Renal pelvis (tissue), 1 donor: ENCODE measurements at regions not wholly inside any gene's neighbourhood (a gene's known extent, or its start where the extent isn't known, plus 50 kb on each side); places are given as distances from the start of the nearest gene placed in this dataset.
A peak's percentile ranks its signal among the peaks of the same experiment; 100 is the strongest.

ENCODE experiments used
- DNase-seq: peaks from one replicate; pipeline ENCODE4 v3.0.0-alpha.2; 2013

DNA sequence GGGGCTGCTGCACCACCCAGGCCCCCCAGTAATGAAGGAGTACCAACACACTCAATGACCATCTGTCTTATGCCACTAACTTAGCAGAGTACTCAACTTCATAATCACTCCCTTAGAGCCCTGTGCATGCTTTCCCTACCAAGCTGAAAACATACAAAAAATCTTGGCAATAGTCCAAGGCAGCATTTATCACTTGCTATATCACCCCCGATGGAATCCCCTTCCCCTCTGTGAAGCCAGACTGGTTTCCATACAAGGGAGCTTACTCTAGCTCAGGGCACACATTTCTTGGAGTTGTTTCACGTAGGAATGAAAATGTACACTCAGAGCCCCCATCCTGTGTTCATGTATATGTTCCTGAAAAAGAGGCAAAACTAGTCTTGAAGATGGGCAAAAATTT is 301.3 kb upstream of the TENM4 start:
- DNase-seq: no peak

DNA sequence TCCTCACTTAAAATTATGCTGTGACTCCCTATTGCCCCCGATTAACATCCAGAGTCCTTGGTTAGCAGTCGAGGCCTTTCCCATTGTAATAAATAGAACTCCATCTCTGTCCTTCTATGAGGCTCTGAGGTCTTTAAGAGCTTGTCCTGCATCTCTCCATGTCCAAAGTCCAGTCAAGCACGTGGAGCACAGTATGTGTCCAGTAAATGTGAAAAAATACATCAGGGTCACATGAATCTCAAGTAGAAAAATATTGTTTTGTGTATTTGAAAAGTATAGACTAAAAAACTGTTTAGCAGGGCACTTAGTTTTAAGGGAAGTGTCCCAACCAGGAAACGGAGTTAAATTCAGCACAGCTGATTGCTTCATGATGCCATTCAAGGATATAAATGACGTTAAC is 298.8 kb upstream of the TENM4 start:
- DNase-seq: no peak

DNA sequence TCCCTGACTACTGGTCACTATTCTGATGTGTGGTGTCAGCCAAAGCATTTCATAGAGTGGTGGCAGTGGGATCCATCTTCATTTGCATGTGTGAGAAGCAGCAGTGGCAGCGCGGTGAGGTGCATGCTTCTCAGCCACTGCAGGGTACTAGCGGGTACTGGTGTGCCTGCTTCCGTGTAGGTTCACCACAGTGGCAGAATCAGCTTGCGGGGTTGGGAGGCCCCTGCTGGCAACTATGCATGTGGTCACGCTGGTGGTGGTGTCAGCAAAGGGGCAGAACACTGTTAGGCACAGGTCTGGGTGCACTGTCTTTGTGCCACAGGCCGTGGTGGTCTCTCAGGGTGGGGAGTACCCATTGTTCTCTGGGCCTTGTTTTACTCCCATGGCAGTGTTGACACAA is 286.4 kb upstream of the TENM4 start:
- no peak for DNase-seq

DNA sequence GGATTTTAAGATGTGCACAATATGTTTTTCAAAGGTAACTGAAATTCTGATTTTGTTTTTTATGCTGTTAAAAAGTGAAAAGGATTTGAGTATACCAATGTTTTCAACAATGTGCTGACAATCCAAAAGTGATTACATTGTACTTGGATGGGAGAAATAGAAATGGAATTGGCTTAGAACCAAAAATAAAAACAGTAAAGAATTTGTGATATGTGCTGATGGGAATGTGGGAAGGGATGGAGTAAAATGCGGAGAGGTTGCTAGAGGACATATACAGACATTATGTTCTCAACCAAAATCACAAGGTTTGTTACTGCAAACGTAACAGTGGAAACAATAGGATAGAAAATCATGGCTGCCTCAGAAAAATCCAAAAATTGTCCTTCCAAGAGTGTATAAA is 279.3 kb upstream of the TENM4 start:
- DNase-seq: no peak

DNA sequence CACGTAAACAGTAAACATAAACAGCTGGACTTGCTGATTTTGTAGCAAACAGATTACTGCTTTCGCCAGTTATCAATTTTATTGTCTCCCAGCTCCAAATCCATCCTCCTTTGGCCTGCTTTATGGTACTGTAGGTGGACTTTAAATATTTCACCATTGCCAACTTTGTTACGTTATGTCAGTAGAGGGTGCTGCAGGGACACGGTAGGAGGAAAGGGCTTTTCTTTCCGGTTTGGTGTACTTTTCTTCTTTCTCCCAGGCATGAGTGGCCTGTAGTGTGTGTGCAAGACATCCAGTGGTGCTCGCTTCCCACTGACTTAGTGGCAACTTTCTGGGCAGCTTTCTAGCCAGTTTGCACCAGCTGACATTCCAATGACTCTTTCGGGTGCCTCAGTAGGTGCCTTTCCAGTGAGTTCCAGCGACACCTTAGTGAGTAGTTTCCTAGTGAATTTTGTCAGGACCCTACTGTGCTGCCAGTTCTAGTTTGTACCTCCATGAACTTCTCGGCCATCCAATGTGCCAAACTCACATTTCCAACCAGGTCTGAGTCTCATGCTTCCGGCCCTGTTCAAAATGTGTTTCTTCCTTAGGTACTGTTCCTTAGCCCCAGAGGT is 267.6 kb upstream of the TENM4 start:
- DNase-seq: no peak

DNA sequence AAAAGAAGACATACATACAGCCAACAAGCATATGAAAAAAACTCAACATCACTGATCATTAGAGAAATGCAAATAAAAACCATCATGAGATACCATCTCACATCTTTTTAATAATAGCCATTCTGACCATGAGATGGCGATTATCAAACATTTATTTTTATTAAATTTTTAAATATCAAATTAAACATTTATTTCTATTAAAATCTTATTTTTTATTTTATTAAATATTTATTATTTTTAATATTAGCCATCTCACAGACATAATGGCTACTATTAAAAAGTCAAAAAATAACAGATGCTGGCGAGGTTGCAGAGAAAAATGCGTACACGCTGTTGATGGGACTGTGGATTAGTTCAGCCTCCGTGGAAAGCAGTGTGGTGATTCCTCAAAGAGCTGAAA is 264.8 kb upstream of the TENM4 start:
- DNase-seq: no peak

DNA sequence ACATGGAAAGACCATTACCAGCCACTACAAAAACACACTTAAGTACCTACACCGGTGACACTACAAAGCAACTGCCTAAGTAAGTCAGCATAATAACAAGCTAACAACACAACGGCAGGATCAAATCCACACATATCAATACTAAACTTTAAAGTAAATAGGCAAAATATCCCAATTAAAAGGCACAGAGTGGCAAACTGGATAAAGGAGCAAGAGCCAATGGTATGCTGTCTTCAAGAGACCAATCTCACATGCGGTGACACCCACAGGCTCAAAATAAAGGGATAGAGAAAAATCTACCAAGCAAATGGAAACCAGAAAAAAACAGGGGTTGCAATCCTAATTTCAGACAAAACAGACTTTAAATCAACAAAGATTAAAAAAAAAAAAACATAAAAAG is 261.5 kb upstream of the TENM4 start:
- DNase-seq: no peak

DNA sequence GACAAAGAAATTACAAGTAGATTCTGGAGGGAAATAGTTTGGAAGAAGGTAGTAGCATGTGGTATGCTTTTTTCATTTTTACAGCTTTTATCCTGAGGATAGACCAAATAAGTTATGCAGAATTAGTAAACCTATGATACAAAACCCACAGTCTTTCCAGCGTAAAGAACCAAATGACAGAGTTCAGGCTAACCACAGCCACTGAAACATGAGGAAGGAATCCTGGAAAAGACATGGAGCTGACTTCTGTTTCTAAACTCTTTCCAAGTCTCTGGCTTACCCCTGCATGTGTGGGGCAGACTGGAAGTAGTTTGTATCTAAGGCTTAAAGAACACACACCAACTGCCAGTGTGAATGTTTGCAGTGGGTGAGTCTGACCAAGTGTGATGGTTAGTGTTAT is 258.4 kb upstream of the TENM4 start:
- no peak for DNase-seq

DNA sequence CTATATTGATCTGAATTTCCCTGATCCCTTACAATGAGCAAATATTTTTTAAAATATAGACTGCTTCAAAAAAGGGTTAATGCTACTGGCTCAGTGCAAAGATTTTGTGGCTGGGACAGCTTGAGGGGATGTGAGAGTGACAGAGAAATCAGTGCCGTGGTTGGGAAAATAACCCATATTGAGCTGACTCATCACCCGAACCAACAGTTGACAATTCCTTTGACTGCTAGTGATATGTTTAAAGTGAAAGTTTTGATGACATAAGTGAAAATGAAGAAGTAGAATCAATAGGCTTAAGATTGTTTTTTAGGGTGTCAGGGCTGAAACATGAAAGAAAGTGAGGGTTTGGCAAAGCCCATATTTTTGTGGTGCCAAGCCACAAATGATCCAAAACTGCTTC is 257.1 kb upstream of the TENM4 start:
- no peak for DNase-seq

DNA sequence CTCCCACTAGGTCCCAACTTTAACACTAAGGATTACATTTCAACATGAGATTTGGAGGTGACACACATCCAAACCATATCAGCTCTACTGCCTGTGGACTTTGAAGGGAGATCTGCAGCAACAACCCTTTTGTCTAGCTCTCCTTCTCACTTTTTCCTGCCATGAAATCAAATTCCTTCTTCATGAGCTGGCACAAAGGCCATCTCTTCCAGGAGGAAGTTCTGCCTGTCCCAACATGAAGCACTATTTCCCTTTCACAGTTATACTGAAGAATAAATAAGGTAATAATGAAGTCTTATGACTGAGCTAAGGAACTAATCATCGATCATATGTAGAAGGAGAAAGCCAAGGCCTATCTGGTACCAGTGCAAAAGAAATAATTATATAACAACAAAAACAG is 253.5 kb upstream of the TENM4 start:
- no peak for DNase-seq

DNA sequence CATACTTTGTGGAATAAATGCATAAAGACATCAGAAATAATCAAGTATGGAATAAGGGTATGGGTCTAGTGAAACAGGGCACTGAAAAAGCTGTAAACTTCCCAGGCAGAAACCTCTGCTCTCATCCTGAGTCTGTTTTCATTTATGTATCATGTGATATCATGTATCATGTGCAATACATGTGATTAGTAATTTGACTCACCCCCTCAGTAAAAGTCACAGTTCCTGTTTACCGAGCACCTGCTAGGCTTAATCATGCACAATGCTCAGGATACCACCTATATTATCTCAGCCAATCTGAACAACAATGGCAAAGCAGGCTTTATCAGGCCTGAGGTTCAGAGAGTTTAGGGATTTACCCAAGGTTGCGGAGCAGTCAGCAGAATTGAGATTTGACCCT is 250.6 kb upstream of the TENM4 start:
- DNase-seq: no peak

DNA sequence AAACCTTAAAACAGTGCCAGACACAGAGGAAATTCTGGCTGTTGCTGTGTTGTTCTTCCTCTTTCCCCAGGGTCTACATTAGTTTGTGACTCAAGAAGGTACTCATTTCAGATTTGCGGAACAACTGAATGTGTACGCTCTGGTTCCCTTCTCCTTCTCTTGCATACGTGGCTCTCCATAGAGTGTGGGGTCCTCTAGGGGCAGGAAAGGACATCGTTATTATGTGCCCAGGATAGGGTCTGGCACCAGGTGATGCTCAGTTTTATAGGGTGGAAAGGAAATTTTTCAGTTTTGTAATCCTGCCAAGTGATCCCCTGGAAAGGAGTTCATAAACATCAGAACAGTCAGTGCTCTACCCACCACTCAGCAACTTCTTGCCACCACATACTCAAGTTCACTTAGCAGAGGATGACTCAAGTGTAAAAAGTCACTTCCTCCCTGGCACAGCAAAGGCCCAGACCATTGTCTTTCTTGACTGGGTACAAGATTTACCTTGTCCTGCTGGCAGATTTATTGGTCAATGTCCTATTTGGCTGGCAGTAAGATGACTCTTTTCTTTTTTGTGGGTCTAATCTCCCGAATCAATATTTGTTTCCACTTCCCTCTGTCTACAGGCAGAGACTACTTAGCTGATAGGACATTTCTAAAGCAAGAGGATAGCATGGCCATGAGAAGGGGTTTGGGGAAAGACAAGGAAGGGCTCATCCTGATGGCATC is 246.0 kb upstream of the TENM4 start:
- DNase-seq: no peak

DNA sequence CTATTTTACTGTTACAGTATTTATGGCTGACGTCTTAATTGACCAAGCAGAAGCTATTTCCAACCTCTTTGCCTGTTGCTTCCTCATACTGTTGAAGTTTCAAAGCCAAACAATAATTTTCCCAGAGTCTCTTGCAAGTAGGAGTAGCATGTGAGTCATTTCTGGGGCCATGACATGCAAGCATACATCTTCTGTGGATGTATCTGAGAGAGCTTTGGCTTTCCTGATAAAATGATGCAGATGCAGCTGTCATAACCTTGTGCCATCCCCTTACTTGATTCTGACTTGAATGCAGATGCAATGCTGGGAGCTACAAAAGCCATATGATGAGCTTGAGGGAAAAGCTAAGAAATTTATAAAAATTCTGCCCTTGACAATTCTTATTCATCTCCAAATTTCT is 243.1 kb upstream of the TENM4 start:
- no peak for DNase-seq

DNA sequence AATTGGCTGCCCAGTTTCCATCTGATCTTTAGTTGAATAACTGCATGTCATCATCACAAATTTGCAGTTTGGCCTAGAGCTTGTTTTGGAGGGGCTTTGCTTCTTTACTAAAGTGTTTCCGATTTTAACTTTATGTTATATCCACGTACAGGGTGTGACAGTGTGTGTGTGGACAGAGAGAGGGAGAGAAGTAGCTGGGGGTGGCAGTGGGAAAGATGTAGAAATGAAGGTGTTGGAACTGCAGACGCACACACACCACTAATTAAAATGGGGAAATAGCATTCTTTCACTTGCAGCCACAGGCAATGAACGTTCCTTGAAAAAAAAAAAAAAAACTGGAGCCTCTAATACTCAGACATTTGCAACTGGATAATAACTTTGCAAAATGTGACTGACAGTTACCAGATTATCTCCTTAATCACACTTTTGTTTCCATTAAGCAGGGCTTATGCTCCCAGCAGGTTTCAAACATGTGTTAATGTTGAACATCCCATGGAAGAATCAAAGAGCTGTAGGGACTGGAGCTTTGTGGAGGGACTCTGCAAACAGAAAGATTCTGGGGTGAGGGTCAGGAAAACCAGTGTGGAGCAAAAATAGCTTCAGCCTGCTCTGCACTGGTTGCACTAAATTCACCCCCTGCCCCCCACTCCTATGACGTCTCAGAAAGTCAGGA is 238.1 kb upstream of the TENM4 start:
- DNase-seq: no peak

DNA sequence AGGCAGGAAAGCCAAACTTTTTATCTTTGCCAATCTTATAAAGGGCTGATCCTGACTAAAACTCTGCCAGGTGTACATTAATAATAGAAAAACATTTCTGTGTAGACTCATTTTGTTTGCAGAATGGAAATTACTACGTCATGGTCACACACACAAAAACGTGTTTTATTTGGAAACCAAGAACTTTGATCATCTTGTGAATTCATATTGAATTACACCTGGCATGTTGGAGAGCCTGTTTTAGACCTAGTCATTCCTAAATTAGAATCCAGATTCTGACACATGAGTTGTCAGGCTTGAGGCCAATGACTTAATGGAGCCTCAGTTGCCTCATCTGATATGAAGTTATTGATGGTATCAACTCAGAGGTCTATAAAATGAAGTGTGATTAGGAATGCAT is 235.6 kb upstream of the TENM4 start:
- no peak for DNase-seq

DNA sequence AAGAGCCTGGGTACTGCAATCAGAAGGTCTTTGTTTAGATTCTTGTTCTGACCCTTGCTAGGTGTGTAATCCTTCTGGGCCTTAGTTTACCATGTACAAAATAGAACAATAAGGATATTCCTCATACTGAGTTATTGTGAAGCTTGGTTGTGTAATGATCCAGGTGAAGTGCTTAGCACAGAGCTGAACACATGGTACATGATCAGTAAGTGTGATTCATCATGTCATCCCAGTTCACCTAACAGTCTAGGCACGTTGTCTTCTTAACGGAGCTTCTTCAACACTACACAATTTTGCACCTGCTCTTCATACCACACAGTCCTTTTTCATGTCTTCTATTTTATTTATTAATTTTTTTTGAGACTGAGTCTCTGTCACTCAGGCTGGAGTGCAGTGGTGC is 234.3 kb upstream of the TENM4 start:
- no peak for DNase-seq

DNA sequence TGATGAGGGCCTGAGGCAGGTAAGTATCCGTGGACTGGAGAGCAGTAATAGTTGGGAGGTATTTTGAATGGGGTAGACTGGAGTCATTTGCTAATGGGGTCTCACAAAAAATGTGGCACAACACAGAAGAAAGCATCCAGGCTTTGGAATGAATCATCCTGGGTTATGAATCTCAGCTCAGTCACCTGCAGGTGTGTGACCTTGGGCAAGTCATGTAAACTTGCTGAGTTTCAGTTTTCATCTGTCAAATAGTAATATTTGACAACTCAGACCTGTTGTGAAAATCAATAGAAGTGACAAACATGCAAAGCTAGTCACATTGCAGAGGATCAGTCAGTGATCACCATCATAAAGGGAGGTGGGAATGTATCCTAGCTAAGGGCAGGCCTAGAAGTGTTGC is 232.0 kb upstream of the TENM4 start:
- DNase-seq: no peak

DNA sequence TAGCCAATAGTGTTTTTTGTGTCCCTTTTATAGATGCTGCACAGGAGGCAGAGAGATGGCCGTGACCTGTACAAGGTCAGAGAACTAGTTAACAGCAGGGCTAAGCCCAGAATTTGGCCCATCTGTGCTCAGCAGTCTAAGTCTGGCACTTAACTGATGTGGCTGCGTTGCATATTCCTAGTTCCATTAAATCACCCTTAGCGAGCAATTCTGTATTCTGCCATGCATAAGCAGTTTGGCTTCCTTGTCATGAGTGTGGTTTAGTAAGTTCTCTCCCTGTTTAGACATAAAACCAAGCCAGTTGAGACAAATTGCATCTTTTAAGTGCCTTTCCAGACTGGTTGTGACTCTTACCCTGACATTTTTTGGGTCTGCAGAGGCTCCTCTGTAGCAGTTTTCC is 230.6 kb upstream of the TENM4 start:
- no peak for DNase-seq

DNA sequence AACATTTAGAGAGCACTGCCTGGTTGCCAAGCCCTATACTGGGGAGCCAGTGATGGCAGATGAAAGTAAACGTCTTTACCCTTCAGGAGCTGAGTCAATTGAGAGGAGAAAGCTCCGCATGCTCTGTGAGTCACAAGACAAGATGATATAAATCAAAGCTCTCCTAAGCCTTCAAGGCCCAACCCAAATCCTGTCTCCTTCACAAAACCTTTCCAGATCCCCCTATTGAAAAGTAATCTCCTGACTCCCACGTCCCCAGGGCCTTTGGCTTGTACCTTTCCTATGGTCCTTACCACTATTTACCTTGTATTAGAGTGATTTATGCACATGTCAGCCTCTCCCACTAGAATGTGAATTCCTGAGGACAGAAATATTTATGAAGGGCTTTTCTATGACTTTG is 230.1 kb upstream of the TENM4 start:
- peak; percentile 59 for DNase-seq

DNA sequence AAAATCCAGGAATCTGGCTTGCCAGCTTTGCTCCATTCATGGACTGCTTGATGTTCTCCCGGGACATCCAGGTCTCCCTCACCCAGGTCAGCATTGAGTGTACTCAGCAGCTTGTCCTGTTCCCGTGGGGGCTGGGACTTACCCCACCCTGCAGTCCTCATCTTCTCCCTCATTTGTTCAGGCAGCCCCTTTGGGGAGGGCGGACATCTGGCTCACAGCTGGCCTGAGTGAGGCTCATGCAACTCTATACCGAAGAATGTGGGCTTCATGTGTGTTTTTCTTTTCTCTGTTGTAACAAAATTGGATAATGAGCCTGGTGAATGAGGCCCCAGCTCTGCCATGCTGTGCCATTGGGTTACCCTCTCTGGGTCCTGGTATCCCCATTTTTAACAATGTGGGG is 227.7 kb upstream of the TENM4 start:
- DNase-seq: no peak

DNA sequence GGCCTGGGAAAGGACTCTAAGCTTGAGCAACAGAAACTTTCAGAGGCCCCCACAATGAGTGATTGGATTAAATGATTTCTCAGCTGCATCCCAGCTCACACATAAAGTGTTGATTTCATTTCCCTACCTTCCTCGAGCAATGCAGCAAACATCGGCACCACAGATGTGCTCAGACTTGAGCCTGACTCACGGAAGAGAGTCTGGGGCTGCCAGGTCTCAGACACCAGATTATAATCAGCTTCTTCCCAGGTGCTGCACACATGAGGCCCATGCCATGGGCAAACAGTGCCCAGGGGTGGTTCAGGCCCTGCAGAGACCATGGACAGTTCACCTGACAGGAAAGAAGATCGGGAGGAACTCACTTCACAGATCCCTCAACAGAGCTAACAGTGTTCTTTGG is 226.6 kb upstream of the TENM4 start:
- no peak for DNase-seq

DNA sequence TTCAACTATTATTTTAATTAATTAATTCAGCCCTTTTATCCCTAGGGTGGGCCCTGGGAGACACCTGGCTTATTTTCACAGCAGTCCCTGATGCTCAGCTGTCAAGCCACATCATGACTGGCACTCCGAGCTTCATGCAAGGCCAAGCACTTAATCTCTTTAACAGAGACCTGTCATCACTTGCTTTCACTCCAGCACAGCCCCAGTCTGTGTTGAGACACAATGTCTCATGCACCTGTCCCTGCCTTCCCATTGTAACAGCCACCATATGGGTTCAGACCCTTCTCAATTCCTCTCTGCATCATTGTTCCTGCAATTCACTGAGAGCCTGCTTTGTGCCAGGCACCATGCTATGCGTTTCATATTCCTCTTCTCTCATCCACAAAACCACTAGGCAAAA is 222.2 kb upstream of the TENM4 start:
- DNase-seq: no peak

DNA sequence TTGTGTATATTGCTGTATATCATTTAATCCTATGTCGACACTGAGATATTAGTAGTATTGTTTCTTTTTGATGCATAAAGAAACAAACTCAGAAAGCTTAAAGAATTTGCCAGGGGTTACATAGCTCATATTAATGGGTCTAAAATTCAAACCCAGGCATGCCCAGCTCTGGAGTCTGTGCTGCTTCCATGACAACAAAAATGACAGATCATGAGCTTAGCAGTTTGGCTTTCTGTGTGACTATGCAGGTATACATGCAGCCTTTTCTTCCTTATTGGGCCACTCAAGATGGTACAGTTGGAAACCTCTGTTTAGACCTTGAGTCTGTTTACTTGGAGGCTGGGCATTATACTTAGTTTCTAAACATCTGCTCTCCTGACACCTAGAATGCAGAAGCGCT is 220.5 kb upstream of the TENM4 start:
- DNase-seq: no peak
